Activated CD4-positive, alpha-beta T cell treated with anti-CD3 and anti-CD28 coated beads, Interleukin-2, amount 10 ng/mL, durations not matched to agents 24 days and 14 days (primary cell): ENCODE measurements at regions not wholly inside any gene's neighbourhood (a gene's known extent, or its start where the extent isn't known, plus 50 kb on each side); places are given as distances from the start of the nearest gene placed in this dataset.
"Not testable (repeated sequence)": the region's sequence is repeated elsewhere in the genome, so short reads cannot be mapped to it uniquely, and the experiment has no call there.

Experiments used
- DNase-seq: peaks from one replicate; pipeline ENCODE4 v3.0.0; 2022
- H3K27ac Mint-ChIP-seq: one replicate; pipeline ENCODE4 v1.8.0; 2022; ENCODE audit warnings: mild to moderate bottlenecking, mixed read lengths
- H3K27me3 Mint-ChIP-seq: one replicate; pipeline ENCODE4 v1.8.0; 2022; ENCODE audit warnings: mixed read lengths
- H3K36me3 Mint-ChIP-seq: one replicate; pipeline ENCODE4 v1.8.0; 2022; ENCODE audit warnings: low read depth, mild to moderate bottlenecking, mixed read lengths
- H3K4me1 Mint-ChIP-seq: one replicate; pipeline ENCODE4 v1.8.0; 2021; ENCODE audit warnings: mixed read lengths
- H3K4me3 Mint-ChIP-seq: one replicate; pipeline ENCODE4 v1.8.0; 2022; ENCODE audit warnings: mild to moderate bottlenecking, moderate library complexity, mixed read lengths
- H3K9me3 Mint-ChIP-seq: one replicate; pipeline ENCODE4 v1.8.0; 2021; ENCODE audit warnings: mixed read lengths
- intact Hi-C: fragments of 100-400 bp; cut with micrococcal nuclease; formaldehyde crosslinking; loops from one replicate; pipeline ENCODE4 v1.15.1; 2023

GRCh38 chr5:28648108-28648507, 1609.7 kb upstream of the CDH9 start:
- H3K4me3 Mint-ChIP-seq = no peak overlapping the region
- intact Hi-C loops = no loop called here
- DNase-seq = no peak
- H3K9me3 Mint-ChIP-seq = peaks cover 7% of the 10 kb centered on the region
- H3K27ac Mint-ChIP-seq = no peak overlapping the region
- no peaks in the 10 kb centered on the region for H3K27me3 Mint-ChIP-seq
- no peaks in the 10 kb centered on the region for H3K4me1 Mint-ChIP-seq
- no peaks in the 10 kb centered on the region for H3K36me3 Mint-ChIP-seq

GRCh38 chr5:28632607-28633006, 1594.2 kb upstream of the CDH9 start:
- Mint-ChIP-seq H3K27me3 (no peaks in the 10 kb centered on the region), H3K4me1 (no peaks in the 10 kb centered on the region), H3K9me3 (peaks cover 3% of the 10 kb centered on the region), H3K4me3 (no peak overlapping the region), H3K27ac (no peak overlapping the region), H3K36me3 (no peaks in the 10 kb centered on the region)
- DNase-seq = no peak
- intact Hi-C loops = no loop called here

GRCh38 chr5:28603869-28604268, 1565.5 kb upstream of the CDH9 start:
- Mint-ChIP-seq H3K27me3 (no peaks in the 10 kb centered on the region), H3K4me1 (no peaks in the 10 kb centered on the region), H3K4me3 (no peak overlapping the region), H3K9me3 (peaks cover 3% of the 10 kb centered on the region), H3K36me3 (no peaks in the 10 kb centered on the region), H3K27ac (no peak overlapping the region)
- no peak for DNase-seq
- intact Hi-C loops = no loop called here

GRCh38 chr5:28602429-28602828, 1564.0 kb upstream of the CDH9 start:
- DNase-seq = no peak
- Mint-ChIP-seq H3K27ac (no peak overlapping the region), H3K9me3 (peaks cover 4% of the 10 kb centered on the region), H3K36me3 (no peaks in the 10 kb centered on the region), H3K4me3 (no peak overlapping the region), H3K27me3 (no peaks in the 10 kb centered on the region), H3K4me1 (no peaks in the 10 kb centered on the region)
- intact Hi-C loops = no loop called here

GRCh38 chr5:28596707-28597106, 1558.3 kb upstream of the CDH9 start:
- H3K27me3 Mint-ChIP-seq, DNase-seq, H3K27ac Mint-ChIP-seq, H3K4me3 Mint-ChIP-seq, H3K4me1 Mint-ChIP-seq, H3K9me3 Mint-ChIP-seq, intact Hi-C loops, H3K36me3 Mint-ChIP-seq: not testable (repeated sequence)

- peaks cover 29% of the 10 kb centered on the region for H3K9me3 Mint-ChIP-seq
- no peak overlapping the region for H3K4me3 Mint-ChIP-seq
- DNase-seq = no peak
- H3K27ac Mint-ChIP-seq = no peak overlapping the region
- no peaks in the 10 kb centered on the region for H3K36me3 Mint-ChIP-seq
- no peaks in the 10 kb centered on the region for H3K4me1 Mint-ChIP-seq
- intact Hi-C loops = no loop called here
- H3K27me3 Mint-ChIP-seq = no peaks in the 10 kb centered on the region
Observed at GRCh38 chr5:28580616-28581015, 1542.2 kb upstream of the CDH9 start.

- H3K36me3 Mint-ChIP-seq = no peaks in the 10 kb centered on the region
Observed at GRCh38 chr5:28576022-28576421, 1537.6 kb upstream of the CDH9 start.

GRCh38 chr5:28575368-28575767, 1537.0 kb upstream of the CDH9 start:
- Mint-ChIP-seq H3K9me3 (peaks cover 13% of the 10 kb centered on the region), H3K27me3 (no peaks in the 10 kb centered on the region), H3K4me1 (no peaks in the 10 kb centered on the region), H3K27ac (no peak overlapping the region), H3K36me3 (no peaks in the 10 kb centered on the region), H3K4me3 (no peak overlapping the region)
- intact Hi-C loops = no loop called here
- no peak for DNase-seq

More at GRCh38 chr5:28576022-28576421, 1537.6 kb upstream of the CDH9 start:
- intact Hi-C loops = no loop called here
- Mint-ChIP-seq H3K27me3 (no peaks in the 10 kb centered on the region), H3K27ac (no peak overlapping the region), H3K9me3 (peaks cover 17% of the 10 kb centered on the region), H3K4me3 (no peak overlapping the region), H3K4me1 (no peaks in the 10 kb centered on the region)
- no peak for DNase-seq

- Mint-ChIP-seq H3K36me3 (no peaks in the 10 kb centered on the region), H3K4me3 (no peak overlapping the region), H3K27ac (no peak overlapping the region), H3K27me3 (no peaks in the 10 kb centered on the region), H3K4me1 (no peaks in the 10 kb centered on the region), H3K9me3 (peaks cover 13% of the 10 kb centered on the region)
- intact Hi-C loops = no loop called here
- DNase-seq = no peak
Observed at GRCh38 chr5:28574606-28575005, 1536.2 kb upstream of the CDH9 start.

- H3K27ac Mint-ChIP-seq = no peak overlapping the region
- no peak overlapping the region for H3K4me3 Mint-ChIP-seq
- no peaks in the 10 kb centered on the region for H3K36me3 Mint-ChIP-seq
- no peaks in the 10 kb centered on the region for H3K4me1 Mint-ChIP-seq
- intact Hi-C loops = no loop called here
- no peaks in the 10 kb centered on the region for H3K9me3 Mint-ChIP-seq
- no peak for DNase-seq
- H3K27me3 Mint-ChIP-seq = no peaks in the 10 kb centered on the region
Observed at GRCh38 chr5:28567048-28567447, 1528.7 kb upstream of the CDH9 start.

- intact Hi-C loops = no loop called here
- H3K27me3 Mint-ChIP-seq = no peaks in the 10 kb centered on the region
Observed at GRCh38 chr5:28561522-28561921, 1523.1 kb upstream of the CDH9 start.

GRCh38 chr5:28558196-28558595, 1519.8 kb upstream of the CDH9 start:
- no peak overlapping the region for H3K27ac Mint-ChIP-seq
- H3K4me3 Mint-ChIP-seq = no peak overlapping the region
- H3K27me3 Mint-ChIP-seq = no peaks in the 10 kb centered on the region
- H3K36me3 Mint-ChIP-seq = no peaks in the 10 kb centered on the region
- intact Hi-C loops = no loop called here
- no peaks in the 10 kb centered on the region for H3K4me1 Mint-ChIP-seq
- DNase-seq = no peak
- peaks cover 13% of the 10 kb centered on the region for H3K9me3 Mint-ChIP-seq

More at GRCh38 chr5:28561522-28561921, 1523.1 kb upstream of the CDH9 start:
- DNase-seq = no peak
- no peaks in the 10 kb centered on the region for H3K4me1 Mint-ChIP-seq
- no peak overlapping the region for H3K4me3 Mint-ChIP-seq
- peaks cover 3% of the 10 kb centered on the region for H3K9me3 Mint-ChIP-seq
- no peaks in the 10 kb centered on the region for H3K36me3 Mint-ChIP-seq
- H3K27ac Mint-ChIP-seq = no peak overlapping the region

- no peak overlapping the region for H3K27ac Mint-ChIP-seq
- no peak for DNase-seq
- H3K9me3 Mint-ChIP-seq = peaks cover 13% of the 10 kb centered on the region
- no peaks in the 10 kb centered on the region for H3K36me3 Mint-ChIP-seq
- intact Hi-C loops = no loop called here
- no peaks in the 10 kb centered on the region for H3K4me1 Mint-ChIP-seq
- no peak overlapping the region for H3K4me3 Mint-ChIP-seq
- no peaks in the 10 kb centered on the region for H3K27me3 Mint-ChIP-seq
Observed at GRCh38 chr5:28557114-28557513, 1518.7 kb upstream of the CDH9 start.

- no peak overlapping the region for H3K4me3 Mint-ChIP-seq
- no peak overlapping the region for H3K27ac Mint-ChIP-seq
- intact Hi-C loops = no loop called here
- DNase-seq = no peak
- no peaks in the 10 kb centered on the region for H3K27me3 Mint-ChIP-seq
- H3K9me3 Mint-ChIP-seq = peaks cover 8% of the 10 kb centered on the region
- H3K36me3 Mint-ChIP-seq = no peaks in the 10 kb centered on the region
- no peaks in the 10 kb centered on the region for H3K4me1 Mint-ChIP-seq
Observed at GRCh38 chr5:28549588-28549987, 1511.2 kb upstream of the CDH9 start.

GRCh38 chr5:28548856-28549255, 1510.5 kb upstream of the CDH9 start:
- no peaks in the 10 kb centered on the region for H3K27me3 Mint-ChIP-seq
- intact Hi-C loops = no loop called here
- no peak overlapping the region for H3K4me3 Mint-ChIP-seq

More at GRCh38 chr5:28548856-28549255, 1510.5 kb upstream of the CDH9 start:
- H3K4me1 Mint-ChIP-seq = no peaks in the 10 kb centered on the region
- H3K36me3 Mint-ChIP-seq = no peaks in the 10 kb centered on the region
- no peak overlapping the region for H3K27ac Mint-ChIP-seq
- no peak for DNase-seq
- peaks cover 6% of the 10 kb centered on the region for H3K9me3 Mint-ChIP-seq
